GM23338 (cell line): ENCODE measurements at regions not wholly inside any gene's neighbourhood (a gene's known extent, or its start where the extent isn't known, plus 50 kb on each side); places are given as distances from the start of the nearest gene placed in this dataset.

Experiments used
- ATAC-seq: fragments of 200-7000 bp; cut with Tn5 transposase; 3 replicates; pipeline ENCODE4 v1.9.1; 2020
- DNase-seq: peaks from one replicate; pipeline ENCODE4 v3.0.0-alpha.2; 2015; ENCODE audit warnings: low spot score
- H2AFZ ChIP-seq: fragments of 200-600 bp; sonication (generic); 2 replicates; pipeline ENCODE4 v1.8.0; 2016; ENCODE audit warnings: antibody characterized with exemption, mild to moderate bottlenecking, moderate library complexity
- H3F3A ChIP-seq: fragments of 200-600 bp; sonication (generic); replicated peaks from 2 replicates; pipeline ENCODE4 v1.8.0; 2017; ENCODE audit warnings: antibody characterized with exemption, mixed run types, low read depth
- H3K27ac ChIP-seq: fragments of 200-600 bp; sonication (generic); 2 replicates; pipeline ENCODE4 v1.6.1; 2016; ENCODE audit warnings: low read depth
- H3K27me3 ChIP-seq: fragments of 200-600 bp; sonication (generic); 2 replicates; pipeline ENCODE4 v1.8.0; 2016; ENCODE audit warnings: mild to moderate bottlenecking, mixed run types, moderate library complexity; ENCODE audit not compliant: insufficient read depth
- H3K36me3 ChIP-seq: fragments of 200-600 bp; sonication (generic); 2 replicates; pipeline ENCODE4 v1.8.0; 2016; ENCODE audit warnings: mild to moderate bottlenecking; ENCODE audit not compliant: insufficient read depth
- H3K4me1 ChIP-seq: fragments of 200-600 bp; sonication (generic); 2 replicates; pipeline ENCODE4 v1.8.0; 2016; ENCODE audit warnings: mild to moderate bottlenecking, moderate library complexity; ENCODE audit not compliant: insufficient read depth
- H3K4me2 ChIP-seq: fragments of 200-600 bp; sonication (generic); 2 replicates; pipeline ENCODE4 v1.7.1; 2017; ENCODE audit warnings: mixed run types
- H3K4me3 ChIP-seq: fragments of 200-600 bp; sonication (generic); 2 replicates; pipeline ENCODE4 v1.6.1; 2016; ENCODE audit warnings: mixed run types
- H3K79me2 ChIP-seq: fragments of 200-600 bp; sonication (generic); replicated peaks from 2 replicates; pipeline ENCODE4 v1.8.0; 2017; ENCODE audit warnings: mild to moderate bottlenecking; ENCODE audit not compliant: insufficient read depth
- H3K9me2 ChIP-seq: fragments of 200-600 bp; sonication (generic); 2 replicates; pipeline ENCODE4 v1.8.0; 2017; ENCODE audit not compliant: insufficient read depth
- H4K20me1 ChIP-seq: fragments of 200-600 bp; sonication (generic); replicated peaks from 2 replicates; pipeline ENCODE4 v1.8.0; 2017; ENCODE audit warnings: mild to moderate bottlenecking; ENCODE audit not compliant: insufficient read depth
- H3K27ac Mint-ChIP-seq: 2 replicates; pipeline ENCODE4 v1.8.0; 2020; ENCODE audit warnings: inconsistent platforms, mild to moderate bottlenecking, moderate library complexity, mixed read lengths
- H3K27me3 Mint-ChIP-seq: 3 replicates; pipeline ENCODE4 v1.8.0; 2022; ENCODE audit warnings: low read depth, mild to moderate bottlenecking, moderate library complexity, mixed read lengths, inconsistent platforms; ENCODE audit not compliant: insufficient read depth, poor library complexity
- H3K36me3 Mint-ChIP-seq: 3 replicates; pipeline ENCODE4 v1.8.0; 2021; ENCODE audit warnings: low read depth, mild to moderate bottlenecking, inconsistent platforms, moderate library complexity, mixed read lengths
- H3K4me1 Mint-ChIP-seq: 3 replicates; pipeline ENCODE4 v1.8.0; 2020; ENCODE audit warnings: mild to moderate bottlenecking, inconsistent platforms, mixed read lengths
- H3K4me3 Mint-ChIP-seq: 3 replicates; pipeline ENCODE4 v1.8.0; 2021; ENCODE audit warnings: moderate library complexity, mild to moderate bottlenecking, inconsistent platforms, mixed read lengths
- H3K9me3 Mint-ChIP-seq: 3 replicates; pipeline ENCODE4 v1.8.0; 2020; ENCODE audit warnings: moderate library complexity, mild to moderate bottlenecking, inconsistent platforms, mixed read lengths
- CREB1 ChIP-seq: fragments of 250-450 bp; sonication (Bioruptor Pico); IDR thresholded peaks from 2 replicates; pipeline ENCODE4 v1.5.0; 2020; ENCODE audit warnings: low read depth, mild to moderate bottlenecking, moderate library complexity
- EZH2 ChIP-seq: fragments of 200-600 bp; sonication (generic); IDR thresholded peaks from one replicate; pipeline ENCODE4 v1.8.0; 2017; ENCODE audit warnings: antibody characterized with exemption, mild to moderate bottlenecking, low read depth; ENCODE audit not compliant: unreplicated experiment
- EZH2phosphoT487 ChIP-seq: fragments of 200-600 bp; sonication (generic); IDR thresholded peaks from one replicate; pipeline ENCODE4 v1.8.1; 2018; ENCODE audit warnings: antibody characterized with exemption; ENCODE audit not compliant: unreplicated experiment
- JUNB ChIP-seq: IDR thresholded peaks from one replicate; pipeline ENCODE4 v1.6.1; 2016; ENCODE audit warnings: antibody characterized with exemption; ENCODE audit not compliant: unreplicated experiment
- NANOG ChIP-seq: IDR thresholded peaks from 2 replicates; pipeline ENCODE4 v1.6.1; 2016; ENCODE audit warnings: antibody characterized with exemption, borderline replicate concordance
- POLR2AphosphoS5 ChIP-seq: IDR thresholded peaks from 2 replicates; pipeline ENCODE4 v1.6.1; 2016; ENCODE audit warnings: antibody characterized with exemption, low read depth
- STAT1 ChIP-seq: IDR thresholded peaks from one replicate; pipeline ENCODE4 v1.6.1; 2016; ENCODE audit warnings: antibody characterized with exemption; ENCODE audit not compliant: unreplicated experiment
- ZNF114 ChIP-seq: fragments of 250-450 bp; sonication (Bioruptor Pico); IDR thresholded peaks from 2 replicates; pipeline ENCODE4 v1.5.0; 2020; ENCODE audit warnings: mild to moderate bottlenecking, moderate library complexity
- ZNF331 ChIP-seq: fragments of 250-450 bp; sonication (Bioruptor Pico); IDR thresholded peaks from 2 replicates; pipeline ENCODE4 v1.5.0; 2020; ENCODE audit warnings: low read depth, mild to moderate bottlenecking, moderate library complexity
- TF ChIP-seq, protein P1 (sequence below): IDR thresholded peaks from one replicate; pipeline ENCODE4 v1.6.1; 2018; ENCODE audit warnings: antibody characterized with exemption; ENCODE audit not compliant: unreplicated experiment
- TF ChIP-seq, protein P2 (sequence below): fragments of 250-450 bp; sonication (Bioruptor Pico); IDR thresholded peaks from 2 replicates; pipeline ENCODE4 v1.5.0; 2020; ENCODE audit warnings: mild to moderate bottlenecking, moderate library complexity
- TF ChIP-seq, protein P3 (sequence below), 2 experiments: fragments of 200-600 bp in 1 of 2; sonication (generic) in 1 of 2; conservative IDR thresholded peaks; 2 replicates each; pipeline versions ENCODE4 v1.5.1 to v1.6.1; 2016 to 2017; ENCODE audit warnings: antibody characterized with exemption in 2 of 2, low read depth in 2 of 2, mild to moderate bottlenecking in 2 of 2, moderate library complexity in 1 of 2
- TF ChIP-seq, protein P4 (sequence below): IDR thresholded peaks from 2 replicates; pipeline ENCODE4 v1.6.1; 2016; ENCODE audit warnings: antibody characterized with exemption

DNA sequence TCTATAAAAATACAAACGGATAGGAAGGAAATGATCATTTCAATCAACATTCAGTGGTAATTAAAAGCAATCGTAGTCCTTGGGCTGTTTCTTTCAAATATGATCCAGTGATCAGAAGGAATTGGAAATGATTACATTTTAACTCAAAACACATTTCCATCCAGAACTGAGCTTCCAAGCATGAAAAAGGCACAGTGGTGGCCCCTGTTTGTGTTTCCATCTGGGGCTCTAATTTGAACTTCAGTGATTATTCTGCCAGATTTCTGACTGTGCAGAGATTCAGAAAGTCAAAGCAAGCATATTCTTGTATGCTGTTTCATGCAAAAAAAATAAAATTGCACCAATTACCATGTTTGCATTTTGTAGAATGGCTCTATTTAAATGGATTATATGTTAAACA, 157.0 kb upstream of the LMNTD1 start:
- Mint-ChIP-seq H3K9me3 (peaks cover 50% of the 10 kb centered on the region), H3K4me1 (no peaks in the 10 kb centered on the region), H3K36me3 (peaks cover 35% of the 10 kb centered on the region), H3K4me3 (no peak overlapping the region), H3K27me3 (peaks cover 7% of the 10 kb centered on the region), H3K27ac (no peak overlapping the region)
- Histone ChIP-seq H3F3A (no peaks in the 10 kb centered on the region), H3K9me2 (peaks cover 4% of the 10 kb centered on the region; the same call in 1 of the 2 replicates), H3K27me3 (no peaks in the 10 kb centered on the region), H3K27ac (no peak overlapping the region), H3K4me3 (no peak overlapping the region), H3K79me2 (no peaks in the 10 kb centered on the region), H3K4me2 (no peak overlapping the region), H3K36me3 (peaks cover 13% of the 10 kb centered on the region; the same call in 1 of the 2 replicates), H2AFZ (no peak overlapping the region), H3K4me1 (no peaks in the 10 kb centered on the region), H4K20me1 (no peaks in the 10 kb centered on the region)
- no peak for ATAC-seq
- TF ChIP-seq, protein P1, sequence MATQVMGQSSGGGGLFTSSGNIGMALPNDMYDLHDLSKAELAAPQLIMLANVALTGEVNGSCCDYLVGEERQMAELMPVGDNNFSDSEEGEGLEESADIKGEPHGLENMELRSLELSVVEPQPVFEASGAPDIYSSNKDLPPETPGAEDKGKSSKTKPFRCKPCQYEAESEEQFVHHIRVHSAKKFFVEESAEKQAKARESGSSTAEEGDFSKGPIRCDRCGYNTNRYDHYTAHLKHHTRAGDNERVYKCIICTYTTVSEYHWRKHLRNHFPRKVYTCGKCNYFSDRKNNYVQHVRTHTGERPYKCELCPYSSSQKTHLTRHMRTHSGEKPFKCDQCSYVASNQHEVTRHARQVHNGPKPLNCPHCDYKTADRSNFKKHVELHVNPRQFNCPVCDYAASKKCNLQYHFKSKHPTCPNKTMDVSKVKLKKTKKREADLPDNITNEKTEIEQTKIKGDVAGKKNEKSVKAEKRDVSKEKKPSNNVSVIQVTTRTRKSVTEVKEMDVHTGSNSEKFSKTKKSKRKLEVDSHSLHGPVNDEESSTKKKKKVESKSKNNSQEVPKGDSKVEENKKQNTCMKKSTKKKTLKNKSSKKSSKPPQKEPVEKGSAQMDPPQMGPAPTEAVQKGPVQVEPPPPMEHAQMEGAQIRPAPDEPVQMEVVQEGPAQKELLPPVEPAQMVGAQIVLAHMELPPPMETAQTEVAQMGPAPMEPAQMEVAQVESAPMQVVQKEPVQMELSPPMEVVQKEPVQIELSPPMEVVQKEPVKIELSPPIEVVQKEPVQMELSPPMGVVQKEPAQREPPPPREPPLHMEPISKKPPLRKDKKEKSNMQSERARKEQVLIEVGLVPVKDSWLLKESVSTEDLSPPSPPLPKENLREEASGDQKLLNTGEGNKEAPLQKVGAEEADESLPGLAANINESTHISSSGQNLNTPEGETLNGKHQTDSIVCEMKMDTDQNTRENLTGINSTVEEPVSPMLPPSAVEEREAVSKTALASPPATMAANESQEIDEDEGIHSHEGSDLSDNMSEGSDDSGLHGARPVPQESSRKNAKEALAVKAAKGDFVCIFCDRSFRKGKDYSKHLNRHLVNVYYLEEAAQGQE, result no peak
- TF ChIP-seq, protein P2, sequence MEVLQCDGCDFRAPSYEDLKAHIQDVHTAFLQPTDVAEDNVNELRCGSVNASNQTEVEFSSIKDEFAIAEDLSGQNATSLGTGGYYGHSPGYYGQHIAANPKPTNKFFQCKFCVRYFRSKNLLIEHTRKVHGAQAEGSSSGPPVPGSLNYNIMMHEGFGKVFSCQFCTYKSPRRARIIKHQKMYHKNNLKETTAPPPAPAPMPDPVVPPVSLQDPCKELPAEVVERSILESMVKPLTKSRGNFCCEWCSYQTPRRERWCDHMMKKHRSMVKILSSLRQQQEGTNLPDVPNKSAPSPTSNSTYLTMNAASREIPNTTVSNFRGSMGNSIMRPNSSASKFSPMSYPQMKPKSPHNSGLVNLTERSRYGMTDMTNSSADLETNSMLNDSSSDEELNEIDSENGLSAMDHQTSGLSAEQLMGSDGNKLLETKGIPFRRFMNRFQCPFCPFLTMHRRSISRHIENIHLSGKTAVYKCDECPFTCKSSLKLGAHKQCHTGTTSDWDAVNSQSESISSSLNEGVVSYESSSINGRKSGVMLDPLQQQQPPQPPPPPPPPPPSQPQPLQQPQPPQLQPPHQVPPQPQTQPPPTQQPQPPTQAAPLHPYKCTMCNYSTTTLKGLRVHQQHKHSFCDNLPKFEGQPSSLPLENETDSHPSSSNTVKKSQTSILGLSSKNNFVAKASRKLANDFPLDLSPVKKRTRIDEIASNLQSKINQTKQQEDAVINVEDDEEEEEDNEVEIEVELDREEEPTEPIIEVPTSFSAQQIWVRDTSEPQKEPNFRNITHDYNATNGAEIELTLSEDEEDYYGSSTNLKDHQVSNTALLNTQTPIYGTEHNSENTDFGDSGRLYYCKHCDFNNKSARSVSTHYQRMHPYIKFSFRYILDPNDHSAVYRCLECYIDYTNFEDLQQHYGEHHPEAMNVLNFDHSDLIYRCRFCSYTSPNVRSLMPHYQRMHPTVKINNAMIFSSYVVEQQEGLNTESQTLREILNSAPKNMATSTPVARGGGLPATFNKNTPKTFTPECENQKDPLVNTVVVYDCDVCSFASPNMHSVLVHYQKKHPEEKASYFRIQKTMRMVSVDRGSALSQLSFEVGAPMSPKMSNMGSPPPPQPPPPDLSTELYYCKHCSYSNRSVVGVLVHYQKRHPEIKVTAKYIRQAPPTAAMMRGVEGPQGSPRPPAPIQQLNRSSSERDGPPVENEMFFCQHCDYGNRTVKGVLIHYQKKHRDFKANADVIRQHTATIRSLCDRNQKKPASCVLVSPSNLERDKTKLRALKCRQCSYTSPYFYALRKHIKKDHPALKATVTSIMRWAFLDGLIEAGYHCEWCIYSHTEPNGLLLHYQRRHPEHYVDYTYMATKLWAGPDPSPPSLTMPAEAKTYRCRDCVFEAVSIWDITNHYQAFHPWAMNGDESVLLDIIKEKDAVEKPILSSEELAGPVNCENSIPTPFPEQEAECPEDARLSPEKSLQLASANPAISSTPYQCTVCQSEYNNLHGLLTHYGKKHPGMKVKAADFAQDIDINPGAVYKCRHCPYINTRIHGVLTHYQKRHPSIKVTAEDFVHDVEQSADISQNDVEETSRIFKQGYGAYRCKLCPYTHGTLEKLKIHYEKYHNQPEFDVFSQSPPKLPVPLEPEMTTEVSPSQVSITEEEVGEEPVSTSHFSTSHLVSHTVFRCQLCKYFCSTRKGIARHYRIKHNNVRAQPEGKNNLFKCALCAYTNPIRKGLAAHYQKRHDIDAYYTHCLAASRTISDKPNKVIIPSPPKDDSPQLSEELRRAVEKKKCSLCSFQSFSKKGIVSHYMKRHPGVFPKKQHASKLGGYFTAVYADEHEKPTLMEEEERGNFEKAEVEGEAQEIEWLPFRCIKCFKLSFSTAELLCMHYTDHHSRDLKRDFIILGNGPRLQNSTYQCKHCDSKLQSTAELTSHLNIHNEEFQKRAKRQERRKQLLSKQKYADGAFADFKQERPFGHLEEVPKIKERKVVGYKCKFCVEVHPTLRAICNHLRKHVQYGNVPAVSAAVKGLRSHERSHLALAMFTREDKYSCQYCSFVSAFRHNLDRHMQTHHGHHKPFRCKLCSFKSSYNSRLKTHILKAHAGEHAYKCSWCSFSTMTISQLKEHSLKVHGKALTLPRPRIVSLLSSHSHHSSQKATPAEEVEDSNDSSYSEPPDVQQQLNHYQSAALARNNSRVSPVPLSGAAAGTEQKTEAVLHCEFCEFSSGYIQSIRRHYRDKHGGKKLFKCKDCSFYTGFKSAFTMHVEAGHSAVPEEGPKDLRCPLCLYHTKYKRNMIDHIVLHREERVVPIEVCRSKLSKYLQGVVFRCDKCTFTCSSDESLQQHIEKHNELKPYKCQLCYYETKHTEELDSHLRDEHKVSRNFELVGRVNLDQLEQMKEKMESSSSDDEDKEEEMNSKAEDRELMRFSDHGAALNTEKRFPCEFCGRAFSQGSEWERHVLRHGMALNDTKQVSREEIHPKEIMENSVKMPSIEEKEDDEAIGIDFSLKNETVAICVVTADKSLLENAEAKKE (CRISPR knock-in tag), result no peak
- TF ChIP-seq CREB1 (CRISPR knock-in tag) (no peak), EZH2 (no peak), NANOG (no peak), EZH2phosphoT487 (no peak), ZNF114 (CRISPR knock-in tag) (no peak), STAT1 (no peak), POLR2AphosphoS5 (no peak), JUNB (no peak), ZNF331 (CRISPR knock-in tag) (no peak)
- TF ChIP-seq, protein P3, sequence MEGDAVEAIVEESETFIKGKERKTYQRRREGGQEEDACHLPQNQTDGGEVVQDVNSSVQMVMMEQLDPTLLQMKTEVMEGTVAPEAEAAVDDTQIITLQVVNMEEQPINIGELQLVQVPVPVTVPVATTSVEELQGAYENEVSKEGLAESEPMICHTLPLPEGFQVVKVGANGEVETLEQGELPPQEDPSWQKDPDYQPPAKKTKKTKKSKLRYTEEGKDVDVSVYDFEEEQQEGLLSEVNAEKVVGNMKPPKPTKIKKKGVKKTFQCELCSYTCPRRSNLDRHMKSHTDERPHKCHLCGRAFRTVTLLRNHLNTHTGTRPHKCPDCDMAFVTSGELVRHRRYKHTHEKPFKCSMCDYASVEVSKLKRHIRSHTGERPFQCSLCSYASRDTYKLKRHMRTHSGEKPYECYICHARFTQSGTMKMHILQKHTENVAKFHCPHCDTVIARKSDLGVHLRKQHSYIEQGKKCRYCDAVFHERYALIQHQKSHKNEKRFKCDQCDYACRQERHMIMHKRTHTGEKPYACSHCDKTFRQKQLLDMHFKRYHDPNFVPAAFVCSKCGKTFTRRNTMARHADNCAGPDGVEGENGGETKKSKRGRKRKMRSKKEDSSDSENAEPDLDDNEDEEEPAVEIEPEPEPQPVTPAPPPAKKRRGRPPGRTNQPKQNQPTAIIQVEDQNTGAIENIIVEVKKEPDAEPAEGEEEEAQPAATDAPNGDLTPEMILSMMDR (conservative IDR thresholded peaks at IDR 0.05; ENCODE audit: low read depth in 2 of 2), result no peak
- TF ChIP-seq, protein P4, sequence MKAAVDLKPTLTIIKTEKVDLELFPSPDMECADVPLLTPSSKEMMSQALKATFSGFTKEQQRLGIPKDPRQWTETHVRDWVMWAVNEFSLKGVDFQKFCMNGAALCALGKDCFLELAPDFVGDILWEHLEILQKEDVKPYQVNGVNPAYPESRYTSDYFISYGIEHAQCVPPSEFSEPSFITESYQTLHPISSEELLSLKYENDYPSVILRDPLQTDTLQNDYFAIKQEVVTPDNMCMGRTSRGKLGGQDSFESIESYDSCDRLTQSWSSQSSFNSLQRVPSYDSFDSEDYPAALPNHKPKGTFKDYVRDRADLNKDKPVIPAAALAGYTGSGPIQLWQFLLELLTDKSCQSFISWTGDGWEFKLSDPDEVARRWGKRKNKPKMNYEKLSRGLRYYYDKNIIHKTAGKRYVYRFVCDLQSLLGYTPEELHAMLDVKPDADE, result no peak
- DNase-seq, result no peak
